Lower leg skin (tissue), 3 donors: ENCODE measurements at regions not wholly inside any gene's neighbourhood (a gene's known extent, or its start where the extent isn't known, plus 50 kb on each side); places are given as distances from the start of the nearest gene placed in this dataset.
"Not testable (repeated sequence)": the region's sequence is repeated elsewhere in the genome, so short reads cannot be mapped to it uniquely, and the experiment has no call there.

ENCODE experiments used
- DNase-seq, 2 donors: peaks; one replicate each; pipeline ENCODE4 v3.0.0-alpha.2; 2019; ENCODE audit warnings: low spot score in 2 of 2
- H3K4me3 ChIP-seq: fragments of 200-600 bp; sonication (generic); 2 replicates; pipeline ENCODE4 v1.5.1; 2017; ENCODE audit warnings: mild to moderate bottlenecking, low read depth; ENCODE audit not compliant: poor library complexity, severe bottlenecking
- WGBS, 2 donors: methylation state at CpG; one replicate each; pipeline ENCODE4 v1.1.5; 2018; 5-methylcytosine and 5-hydroxymethylcytosine counted together
- intact Hi-C: fragments of 100-400 bp; cut with DNase I; formaldehyde crosslinking; loops from one replicate; pipeline ENCODE4 v1.15.0; 2023; ENCODE audit warnings: low total_unique reads

- DNase-seq, intact Hi-C loops, H3K4me3 ChIP-seq: not testable (repeated sequence)
- 93 to 96% methylated on average over 6 of the region's 6 CpGs for WGBS, 2 donors
These were observed 51.1 kb downstream of the NBPF8 start for GRCh38 chr1:120465900-120466299.

GRCh38 chr1:120477663-120478062 lies 62.8 kb downstream of the NBPF8 start:
- DNase-seq, intact Hi-C loops, H3K4me3 ChIP-seq: not testable (repeated sequence)
- 89 to 95% methylated on average over 4 of the region's 4 CpGs for WGBS, 2 donors

GRCh38 chr1:120478400-120478799 lies 63.6 kb downstream of the NBPF8 start:
- 100% methylated on average over 2 of the region's 5 CpGs; no CpG with 5 or more reads in 1 of the 2 donors for WGBS, 2 donors
- H3K4me3 ChIP-seq, intact Hi-C loops, DNase-seq: not testable (repeated sequence)

- no CpG with 5 or more reads among the region's 2 CpGs for WGBS, 2 donors
- H3K4me3 ChIP-seq, intact Hi-C loops, DNase-seq: not testable (repeated sequence)
These were observed 72.7 kb downstream of the NBPF8 start for GRCh38 chr1:120487542-120487941.

- H3K4me3 ChIP-seq, intact Hi-C loops, DNase-seq: not testable (repeated sequence)
- 93 to 94% methylated on average over 3 to 8 of the region's 8 CpGs for WGBS, 2 donors
These were observed 74.4 kb downstream of the NBPF8 start for GRCh38 chr1:120489217-120489616.

GRCh38 chr1:120497145-120497544 lies 82.3 kb downstream of the NBPF8 start:
- intact Hi-C loops, H3K4me3 ChIP-seq, DNase-seq: not testable (repeated sequence)
- WGBS, 2 donors = no CpG with 5 or more reads among the region's 3 CpGs

- DNase-seq, H3K4me3 ChIP-seq, intact Hi-C loops: not testable (repeated sequence)
- 95 to 100% methylated on average over 2 of the region's 3 CpGs for WGBS, 2 donors
These were observed 88.4 kb downstream of the NBPF8 start for GRCh38 chr1:120503284-120503683.

GRCh38 chr1:120506352-120506751 lies 91.5 kb downstream of the NBPF8 start:
- DNase-seq, intact Hi-C loops, H3K4me3 ChIP-seq: not testable (repeated sequence)
- 100% methylated on average over 1 of the region's 2 CpGs for WGBS, 2 donors

- WGBS, 2 donors = 79% methylated on average over 3 of the region's 3 CpGs; no CpG with 5 or more reads in 1 of the 2 donors
- intact Hi-C loops, DNase-seq, H3K4me3 ChIP-seq: not testable (repeated sequence)
These were observed 93.5 kb downstream of the NBPF8 start for GRCh38 chr1:120508351-120508750.

GRCh38 chr1:120509258-120509657 lies 94.4 kb downstream of the NBPF8 start:
- WGBS, 2 donors = 90% methylated on average over 2 of the region's 5 CpGs; no CpG with 5 or more reads in 1 of the 2 donors
- intact Hi-C loops, H3K4me3 ChIP-seq, DNase-seq: not testable (repeated sequence)

GRCh38 chr1:120513099-120513498 lies 98.3 kb downstream of the NBPF8 start:
- DNase-seq, intact Hi-C loops, H3K4me3 ChIP-seq: not testable (repeated sequence)
- WGBS, 2 donors = 83% methylated on average over 1 of the region's 1 CpG; no CpG with 5 or more reads in 1 of the 2 donors

GRCh38 chr1:120513531-120513930 lies 98.7 kb downstream of the NBPF8 start:
- WGBS, 2 donors = no CpG with 5 or more reads among the region's 4 CpGs
- intact Hi-C loops, H3K4me3 ChIP-seq, DNase-seq: not testable (repeated sequence)

- intact Hi-C loops, DNase-seq, H3K4me3 ChIP-seq: not testable (repeated sequence)
- 89 to 100% methylated on average over 1 of the region's 8 CpGs for WGBS, 2 donors
These were observed 104.4 kb downstream of the NBPF8 start for GRCh38 chr1:120519196-120519595.

GRCh38 chr1:120524416-120524815 lies 109.6 kb downstream of the NBPF8 start:
- H3K4me3 ChIP-seq, DNase-seq, intact Hi-C loops: not testable (repeated sequence)
- 75% methylated on average over 2 of the region's 7 CpGs; no CpG with 5 or more reads in 1 of the 2 donors for WGBS, 2 donors

GRCh38 chr1:120525386-120525785 lies 110.6 kb downstream of the NBPF8 start:
- WGBS, 2 donors = 77 to 91% methylated on average over 3 of the region's 3 CpGs
- not testable (repeated sequence) for H3K4me3 ChIP-seq

GRCh38 chr1:120529475-120530089 lies 114.7 kb downstream of the NBPF8 start:
- intact Hi-C loops, H3K4me3 ChIP-seq, DNase-seq: not testable (repeated sequence)
- 70 to 73% methylated on average over 4 to 5 of the region's 5 CpGs for WGBS, 2 donors

More at GRCh38 chr1:120525386-120525785, 110.6 kb downstream of the NBPF8 start:
- intact Hi-C loops, DNase-seq: not testable (repeated sequence)
